GM21528 (cell line): ENCODE measurements at regions not wholly inside any gene's neighbourhood (a gene's known extent, or its start where the extent isn't known, plus 50 kb on each side); places are given as distances from the start of the nearest gene placed in this dataset.

Source experiments
- ATAC-seq: cut with Tn5 transposase; IDR thresholded peaks from one replicate; pipeline ENCODE4 v1.9.1; 2021; ENCODE audit warnings: mild to moderate bottlenecking, moderate library complexity; ENCODE audit not compliant: unreplicated experiment, low FRiP score

DNA sequence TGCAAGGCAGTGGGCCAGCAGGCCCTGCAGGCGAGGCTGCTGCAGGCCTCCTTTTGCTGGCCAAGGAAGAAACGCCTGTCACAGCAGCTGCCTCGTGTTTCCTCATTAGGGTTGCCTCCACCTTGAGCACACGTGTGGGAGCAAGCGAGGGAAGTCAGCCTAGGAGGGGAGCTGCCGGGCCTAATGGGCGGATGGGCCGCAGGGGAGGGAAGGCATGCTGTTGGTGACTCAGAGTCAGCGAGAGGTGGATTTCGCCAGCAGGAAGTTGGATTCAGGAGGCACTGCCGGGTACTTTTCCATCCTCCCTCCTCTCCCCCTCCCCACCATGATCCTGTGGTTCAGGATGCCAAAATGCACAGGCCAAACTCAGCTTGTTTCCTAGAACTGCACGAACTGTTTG, 498.7 kb downstream of the METTL15 start:
- no peak for ATAC-seq

DNA sequence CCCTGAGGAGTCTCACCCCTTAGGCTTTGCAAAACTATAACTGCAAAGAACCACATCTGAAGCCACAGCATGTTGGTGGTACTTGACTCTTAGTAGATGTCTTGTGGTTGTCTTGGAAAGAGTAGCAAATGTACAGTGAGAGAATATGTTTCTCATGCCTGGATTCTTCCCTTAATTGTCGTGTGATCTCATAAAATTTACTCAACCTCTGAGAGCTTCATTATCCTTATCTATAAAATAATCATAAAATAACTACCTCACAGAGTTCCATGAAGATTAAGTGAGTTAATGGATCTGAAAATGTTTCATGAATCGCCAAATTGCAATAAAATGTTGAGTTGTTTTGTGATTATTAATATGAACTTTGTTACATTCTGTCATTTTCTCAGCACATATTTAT, 491.5 kb downstream of the METTL15 start:
- ATAC-seq: no peak

GRCh38 chr11:28598531-28598930, 490.3 kb downstream of the METTL15 start:
- no peak for ATAC-seq

GRCh38 chr11:28596816-28597215, 488.6 kb downstream of the METTL15 start:
- ATAC-seq: no peak

GRCh38 chr11:28592141-28592540, 484.0 kb downstream of the METTL15 start:
- ATAC-seq: no peak

DNA sequence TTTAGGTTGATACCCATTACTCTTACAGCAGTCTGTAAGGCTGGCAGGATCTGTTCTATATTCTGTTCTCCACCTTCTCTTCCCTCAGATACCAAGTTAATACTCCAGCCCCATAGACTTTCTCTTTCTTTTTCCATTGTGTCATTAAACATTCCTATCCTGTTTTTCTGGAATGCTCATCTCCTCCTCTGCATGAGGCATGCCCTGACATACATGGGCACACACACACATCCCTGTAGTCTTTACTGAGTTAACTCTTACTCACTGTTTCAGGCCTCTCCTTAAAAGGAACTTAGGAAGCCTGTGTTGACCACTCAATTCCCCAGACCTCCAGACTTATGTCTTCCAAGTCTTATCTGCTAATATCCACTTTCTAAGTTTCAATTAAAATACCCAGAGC, 476.8 kb downstream of the METTL15 start:
- ATAC-seq: no peak

DNA sequence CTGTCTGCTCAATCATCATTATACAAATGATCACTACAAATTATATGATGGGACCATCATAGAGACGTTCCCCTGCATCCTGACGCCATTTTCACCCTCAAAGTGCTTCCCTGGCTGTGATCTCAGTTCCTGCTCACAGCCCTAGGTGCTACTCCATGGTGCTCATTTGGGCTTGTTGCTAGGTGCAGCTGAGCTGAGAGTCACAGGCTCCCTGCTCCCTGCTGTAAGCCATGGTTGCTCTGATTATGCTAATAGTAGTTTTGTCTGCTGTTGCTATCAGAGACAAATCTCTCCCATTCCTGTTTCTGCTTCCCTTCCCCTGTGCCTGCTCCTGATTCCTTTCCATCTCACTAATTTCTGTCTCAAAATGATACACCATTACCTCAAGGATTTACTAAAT, 474.3 kb downstream of the METTL15 start:
- no peak for ATAC-seq

GRCh38 chr11:28581286-28582242, 473.4 kb downstream of the METTL15 start:
- ATAC-seq: no peak

- ATAC-seq: no peak
Observed at GRCh38 chr11:28571371-28571770, 463.2 kb downstream of the METTL15 start.

DNA sequence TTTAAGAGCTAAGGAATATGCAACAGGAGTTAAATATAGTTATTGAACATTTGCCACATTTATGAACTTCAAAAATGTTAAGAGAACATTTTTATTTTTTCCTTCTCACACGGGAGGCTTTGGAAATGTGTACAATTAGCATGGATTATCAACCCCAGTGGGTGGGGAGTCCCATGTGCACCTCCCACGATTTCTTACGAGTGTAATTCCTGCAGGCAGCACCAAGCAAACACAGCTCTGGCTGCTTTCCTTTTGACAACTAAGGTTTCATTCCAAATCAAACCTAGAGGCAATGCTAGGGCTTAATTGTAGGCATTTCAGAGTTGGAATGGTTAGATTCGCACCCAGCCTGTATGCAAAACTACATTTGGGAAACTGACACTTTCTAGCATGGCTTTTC, 460.9 kb downstream of the METTL15 start:
- no peak for ATAC-seq

DNA sequence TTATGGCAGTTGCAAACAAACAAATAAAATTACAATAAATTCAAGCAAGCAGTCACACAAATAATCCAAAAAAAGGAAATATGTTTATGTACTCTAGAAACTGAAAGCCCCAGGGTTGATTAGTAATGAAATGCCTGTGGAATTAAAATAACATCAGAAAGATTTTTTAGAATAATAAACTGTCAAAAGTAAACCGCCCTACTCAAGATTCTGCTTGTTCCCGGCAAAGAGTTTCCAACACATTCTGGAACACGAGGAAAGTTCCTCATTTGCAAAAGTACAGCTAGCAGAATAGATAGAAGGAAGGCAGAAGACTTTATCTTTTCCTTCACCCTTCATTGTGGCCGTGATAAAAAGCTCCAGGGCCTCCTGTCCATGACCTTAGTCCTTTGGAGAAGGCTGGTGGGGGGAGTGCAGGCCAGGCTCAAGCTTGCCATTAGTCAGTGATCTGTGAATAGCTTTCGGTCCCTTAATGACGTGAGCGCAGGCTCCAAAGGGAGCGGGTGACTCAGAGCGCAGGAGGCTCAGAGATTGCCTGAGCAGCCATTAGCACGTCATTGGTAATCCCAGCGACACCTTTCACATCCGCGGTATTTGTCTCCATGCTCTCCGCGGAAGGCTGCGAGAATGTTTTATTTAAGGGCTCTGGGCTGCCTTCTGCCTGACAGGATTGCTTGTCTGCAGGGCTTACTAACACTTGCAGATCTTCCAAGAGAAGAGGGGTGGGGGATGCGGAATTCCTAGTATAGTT, 458.3 kb downstream of the METTL15 start:
- ATAC-seq: no peak

DNA sequence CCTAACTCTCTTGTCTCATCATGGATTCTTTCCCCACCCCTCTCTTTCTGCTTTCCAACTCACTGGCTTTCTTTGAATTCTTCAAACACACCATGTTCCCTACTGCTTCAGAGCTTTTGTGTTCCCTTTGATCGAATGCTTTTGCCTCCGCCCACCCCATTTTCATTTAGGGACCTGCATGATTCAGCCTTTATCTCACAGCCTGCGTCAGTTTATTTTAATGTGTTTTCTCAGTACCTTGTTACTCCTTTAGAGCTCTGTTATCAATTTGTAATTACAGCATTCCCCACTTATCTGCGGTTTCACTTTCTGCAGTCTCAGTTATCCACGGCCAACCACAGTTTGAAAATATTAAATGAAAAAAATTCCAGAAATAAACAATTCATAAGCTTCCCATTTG, 451.3 kb downstream of the METTL15 start:
- ATAC-seq: no peak

DNA sequence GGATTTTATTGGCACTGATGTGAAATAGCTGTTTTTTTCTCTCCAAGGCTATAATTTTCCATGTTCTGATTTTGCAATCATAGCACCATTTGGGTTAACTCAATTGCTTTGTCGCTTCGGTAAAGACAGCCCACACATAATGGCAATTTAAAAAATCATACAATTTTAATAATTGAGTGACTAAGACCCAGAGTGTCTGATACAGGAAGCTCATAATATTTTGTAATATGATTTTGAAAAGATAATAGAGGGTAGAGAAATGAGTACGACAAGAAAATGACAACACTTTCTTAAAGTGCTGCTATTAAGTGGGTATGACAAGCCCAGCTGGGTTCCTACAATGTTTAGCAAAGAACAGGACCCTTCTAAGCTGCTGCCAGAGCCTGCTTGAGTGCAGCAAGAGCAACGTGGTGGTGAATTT, 439.1 kb downstream of the METTL15 start:
- ATAC-seq: no peak

GRCh38 chr11:28545536-28545935, 437.3 kb downstream of the METTL15 start:
- no peak for ATAC-seq

- no peak for ATAC-seq
Observed at GRCh38 chr11:28542561-28542960, 434.4 kb downstream of the METTL15 start.

DNA sequence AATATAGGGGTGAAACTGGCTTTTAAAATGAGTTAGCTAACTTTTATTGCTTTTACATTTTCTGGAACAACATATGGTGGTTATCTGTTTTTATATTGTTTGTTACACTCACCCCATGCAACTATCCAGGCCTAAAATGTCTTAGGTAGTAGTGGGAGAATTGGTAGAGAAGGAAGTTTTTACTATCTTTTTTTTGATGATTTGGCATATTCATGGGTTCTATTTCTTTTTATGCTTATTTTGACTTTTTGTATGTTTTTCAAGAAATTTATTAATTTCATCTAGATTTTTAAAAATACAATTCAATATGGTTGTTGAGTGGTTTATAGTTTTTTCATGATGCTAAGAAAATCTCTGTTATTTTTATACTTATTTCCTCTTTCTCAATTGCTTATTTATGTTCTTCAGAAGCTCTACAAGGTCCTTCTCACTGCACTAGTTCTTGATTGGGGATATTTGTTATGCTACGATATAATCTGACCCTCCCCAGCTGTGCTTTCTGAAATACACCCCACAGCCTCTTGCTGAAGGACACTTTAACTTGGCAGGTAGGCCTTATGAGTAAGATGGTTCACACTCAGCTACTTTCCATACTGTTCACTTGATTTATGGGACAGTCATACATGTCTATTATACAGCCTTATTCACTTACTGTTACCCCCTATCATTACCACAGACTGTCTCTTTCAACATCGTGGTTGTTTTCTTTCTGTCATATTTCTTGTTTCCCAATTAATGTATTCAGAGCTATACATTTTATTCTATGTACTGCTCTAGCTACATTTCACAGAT, 431.2 kb downstream of the METTL15 start:
- ATAC-seq: no peak

GRCh38 chr11:28537822-28538221, 429.6 kb downstream of the METTL15 start:
- no peak for ATAC-seq

DNA sequence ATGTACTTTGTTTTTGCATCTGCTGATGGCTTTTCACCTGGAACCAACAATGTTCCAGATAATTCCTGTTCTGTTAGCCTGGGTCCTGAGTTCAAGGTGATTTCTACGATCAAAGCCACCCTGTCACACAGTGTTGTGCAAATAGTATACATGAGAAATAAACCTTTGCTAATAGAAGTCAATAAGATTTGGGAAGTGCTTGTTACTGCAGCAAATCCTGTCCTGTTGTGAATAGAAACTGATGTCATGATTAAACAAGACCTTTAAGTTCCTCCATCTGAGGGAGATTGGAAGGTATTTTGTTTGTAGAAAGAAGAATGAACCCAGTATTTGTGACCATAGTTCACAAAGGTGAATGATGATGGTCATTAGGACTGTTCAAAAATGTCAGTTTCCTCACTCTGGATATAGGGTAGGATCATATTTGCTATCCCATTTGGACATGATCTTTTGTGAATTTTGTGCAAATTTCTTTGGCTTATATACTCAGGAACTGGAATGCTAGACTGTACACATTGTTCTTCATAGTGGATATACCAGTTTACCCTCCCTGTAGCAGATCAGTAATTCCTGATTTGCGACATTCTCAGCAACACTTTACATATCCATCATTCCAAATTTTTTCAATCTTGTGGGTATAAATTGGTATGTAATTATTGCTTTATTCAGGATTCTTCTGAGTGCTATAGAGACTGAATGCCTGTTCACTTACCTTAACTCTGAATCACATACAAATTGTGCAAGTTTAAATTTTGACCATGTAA, 428.5 kb downstream of the METTL15 start:
- no peak for ATAC-seq

DNA sequence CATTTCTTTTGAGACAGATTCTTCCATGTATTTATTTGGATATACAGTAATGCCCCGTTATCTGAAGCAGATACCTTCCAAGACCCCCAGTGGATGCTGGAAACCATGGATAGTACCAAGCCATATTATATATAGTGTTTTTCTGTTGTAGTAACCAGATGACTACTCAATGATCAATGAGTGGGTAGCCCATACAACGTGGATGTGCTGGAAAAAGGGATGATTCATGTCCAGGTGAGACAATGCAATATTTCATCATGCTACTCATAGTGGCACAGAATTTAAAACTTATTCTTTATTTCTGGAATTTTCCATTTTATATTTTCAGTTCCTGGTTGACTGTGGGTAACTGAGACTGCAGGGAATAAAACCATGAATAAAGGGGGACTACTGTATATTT, 427.5 kb downstream of the METTL15 start:
- ATAC-seq: no peak
